GM19240 (cell line): ENCODE measurements at regions not wholly inside any gene's neighbourhood (a gene's known extent, or its start where the extent isn't known, plus 50 kb on each side); places are given as distances from the start of the nearest gene placed in this dataset.

Experiments
- DNase-seq: peaks from one replicate; pipeline ENCODE4 v3.0.0; 2011; ENCODE audit warnings: low spot score; ENCODE audit not compliant: insufficient read length

DNA sequence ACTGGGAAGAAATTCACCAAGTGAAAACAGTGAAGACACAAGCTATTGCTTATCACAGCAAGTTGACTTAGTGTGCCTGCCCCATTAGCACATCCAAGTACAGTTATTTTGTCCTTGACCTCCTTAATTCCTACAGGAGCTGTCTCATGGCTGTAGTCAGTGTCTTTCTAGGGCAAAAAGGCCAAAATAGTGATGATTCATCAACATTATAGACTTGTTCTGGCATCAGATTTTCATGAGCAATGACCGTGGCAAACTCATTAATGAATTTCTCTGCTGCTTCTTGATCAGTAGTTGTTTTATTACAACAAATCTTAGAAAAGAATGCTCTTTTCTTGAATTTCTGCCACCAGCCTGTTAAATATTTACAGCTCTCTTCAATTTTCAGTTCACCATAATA, 1169.3 kb upstream of the DDX18 start:
- DNase-seq: no peak

DNA sequence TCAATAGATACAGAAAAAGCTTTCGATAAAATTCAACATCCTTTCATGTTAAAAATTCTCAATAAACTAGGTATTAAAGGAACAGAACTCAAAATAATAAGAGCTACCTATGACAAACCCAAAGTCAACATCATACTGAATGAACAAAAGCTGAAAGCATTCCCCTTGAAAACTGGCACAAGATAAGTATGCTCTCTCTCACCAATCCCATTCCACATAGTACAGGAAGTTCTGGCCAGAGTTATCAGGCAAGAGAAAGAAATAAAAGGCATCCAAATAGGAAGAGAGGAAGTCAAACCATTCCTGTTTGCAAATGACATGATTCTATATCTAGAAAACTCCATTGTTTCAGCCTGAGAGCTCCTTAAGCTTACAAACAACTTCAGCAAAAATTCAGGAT, 1145.8 kb upstream of the DDX18 start:
- DNase-seq: no peak

- no peak for DNase-seq
Measured at GRCh38 chr2:116669782-116670181, 1144.7 kb upstream of the DDX18 start.

DNA sequence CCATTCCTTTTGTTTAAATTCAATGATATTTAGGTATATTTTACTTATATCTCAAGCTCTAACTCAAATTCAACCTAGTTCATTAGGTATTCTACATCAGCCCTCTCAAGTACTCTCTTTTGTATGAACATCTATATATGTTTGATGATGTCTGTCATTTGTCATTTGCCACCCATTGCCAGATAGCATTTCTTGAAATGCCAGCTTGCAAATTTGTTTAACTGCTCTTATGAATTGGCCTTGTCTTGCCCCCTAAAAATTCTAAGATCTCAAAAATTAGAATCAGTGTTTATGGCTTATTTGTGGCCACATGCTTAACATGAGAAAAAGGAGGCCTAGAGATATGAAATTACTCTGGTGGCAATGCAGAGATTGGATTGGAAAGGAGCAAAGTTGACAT, 1140.3 kb upstream of the DDX18 start:
- DNase-seq: no peak

DNA sequence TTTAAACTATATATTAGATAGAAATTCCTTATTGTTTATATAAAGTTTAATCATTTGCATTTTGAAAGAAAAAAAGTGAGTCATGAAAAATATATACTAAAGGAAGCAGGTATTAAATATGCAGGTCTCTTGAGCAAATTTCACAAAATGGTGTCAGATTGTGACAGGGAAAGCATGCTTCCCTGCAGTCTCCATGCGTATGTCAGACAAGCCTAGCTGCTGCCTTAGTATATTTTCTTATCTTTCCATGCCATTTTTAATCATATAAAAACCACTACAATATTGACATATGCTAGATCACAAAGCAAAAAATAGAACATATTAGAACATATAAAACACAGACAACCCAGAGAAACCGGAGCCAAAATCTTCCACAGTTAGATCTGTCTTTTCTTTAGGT, 1137.7 kb upstream of the DDX18 start:
- no peak for DNase-seq

DNA sequence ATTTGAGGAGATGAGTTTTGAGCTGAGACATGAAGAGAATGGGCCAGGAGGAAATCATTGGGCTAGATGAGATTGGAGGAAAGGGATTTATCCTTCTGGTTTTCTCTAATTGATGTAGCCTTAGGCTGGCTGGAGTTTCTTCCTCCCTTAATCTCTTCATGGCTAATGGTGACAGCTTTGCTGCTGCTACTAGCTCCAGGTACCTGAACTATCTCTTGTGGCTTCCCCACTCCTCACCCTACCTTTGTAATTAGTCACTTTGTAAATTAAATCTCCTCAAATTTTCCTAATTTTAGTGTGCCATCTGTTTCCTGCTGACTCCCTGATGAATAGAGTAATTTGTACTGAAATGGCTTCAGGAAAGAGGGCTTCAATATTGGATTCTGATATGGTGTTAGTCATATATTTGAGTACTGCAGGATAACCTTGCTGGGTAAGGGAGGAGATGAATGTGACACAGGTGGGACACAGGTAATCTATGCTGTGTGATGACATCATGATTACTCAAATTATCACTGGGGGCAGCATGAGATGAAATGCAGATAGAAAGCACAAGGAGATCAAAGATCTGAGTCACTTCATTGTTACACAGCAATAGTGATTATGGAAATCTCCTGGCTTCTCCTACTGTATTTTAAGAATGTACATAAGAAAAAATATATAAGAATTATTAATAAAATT, 1134.1 kb upstream of the DDX18 start:
- no peak for DNase-seq

- no peak for DNase-seq
Measured at GRCh38 chr2:116687371-116687770, 1127.1 kb upstream of the DDX18 start.

DNA sequence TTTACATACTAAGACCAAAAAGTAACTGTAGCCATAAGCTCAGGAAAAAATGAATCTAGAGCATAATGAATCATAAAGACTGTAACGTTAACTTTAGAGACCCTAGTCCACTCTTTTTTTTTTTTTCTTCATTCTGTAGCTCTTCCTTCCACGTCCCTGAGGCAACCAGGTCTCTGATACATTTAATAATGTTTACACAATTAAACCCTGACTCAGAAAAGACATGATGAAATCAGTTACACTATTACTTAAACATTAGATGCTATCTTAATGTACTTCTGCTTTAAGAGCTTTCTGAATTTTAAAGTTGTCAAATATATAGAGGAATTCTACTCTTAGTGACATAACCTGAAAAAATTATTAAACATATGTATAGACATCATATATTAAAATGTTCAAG, 1121.5 kb upstream of the DDX18 start:
- no peak for DNase-seq

DNA sequence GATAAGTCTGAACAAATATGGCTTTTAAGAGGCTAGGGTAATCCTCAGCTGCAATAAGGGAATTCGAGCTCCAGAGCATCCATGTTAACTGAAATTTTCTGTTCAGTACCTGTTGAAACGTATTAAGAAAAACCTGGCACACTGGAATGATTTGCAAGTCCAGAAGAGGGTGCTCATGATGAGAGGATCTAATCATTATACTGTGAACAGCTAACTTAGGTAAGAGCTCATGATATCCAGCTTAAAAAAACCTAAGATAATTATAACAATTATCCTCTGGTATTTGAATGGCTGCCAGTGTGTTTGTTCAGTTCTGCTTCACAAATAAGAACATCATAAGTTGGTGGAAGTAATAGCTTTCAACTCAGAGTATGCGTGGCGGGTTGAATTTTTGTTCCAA, 1118.3 kb upstream of the DDX18 start:
- DNase-seq: no peak

GRCh38 chr2:116696903-116697302, 1117.6 kb upstream of the DDX18 start:
- DNase-seq: no peak

DNA sequence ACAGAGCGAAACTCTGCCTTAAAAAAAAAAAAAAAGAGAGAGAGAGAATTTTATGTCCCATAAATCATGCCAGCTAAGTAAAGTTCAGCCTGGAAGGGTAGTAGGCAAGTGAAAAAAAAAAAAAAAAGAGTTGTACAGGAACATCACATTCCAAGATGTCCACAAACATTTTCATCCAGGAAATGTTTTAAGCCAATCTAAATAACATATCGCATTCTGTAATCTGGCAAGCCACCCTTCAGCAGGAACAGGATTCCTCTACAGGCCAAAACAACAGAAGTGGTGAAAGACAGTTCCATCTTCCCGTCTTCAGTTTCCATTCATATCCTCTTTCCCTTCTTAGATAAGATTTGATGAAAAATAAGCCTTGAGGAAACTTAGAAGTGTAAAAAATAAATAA, 1108.1 kb upstream of the DDX18 start:
- no peak for DNase-seq

DNA sequence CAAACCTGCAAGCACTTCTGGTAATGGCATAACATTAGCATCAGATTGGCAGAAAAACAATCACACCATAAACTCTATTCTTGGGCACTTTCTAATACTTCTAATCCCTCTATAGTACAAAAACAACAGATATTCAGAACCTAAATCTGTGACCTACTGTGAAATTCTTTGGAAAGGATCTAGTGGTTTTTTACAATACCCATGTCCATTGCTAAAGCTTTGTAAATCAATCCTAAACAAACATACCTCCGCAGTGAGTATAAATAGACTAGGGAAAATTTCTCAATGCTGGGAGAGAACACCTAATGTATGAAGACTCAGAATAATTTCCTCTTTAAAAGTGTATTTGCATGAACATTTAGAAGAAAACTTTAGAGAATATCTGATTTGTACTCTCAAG, 1098.5 kb upstream of the DDX18 start:
- no peak for DNase-seq

DNA sequence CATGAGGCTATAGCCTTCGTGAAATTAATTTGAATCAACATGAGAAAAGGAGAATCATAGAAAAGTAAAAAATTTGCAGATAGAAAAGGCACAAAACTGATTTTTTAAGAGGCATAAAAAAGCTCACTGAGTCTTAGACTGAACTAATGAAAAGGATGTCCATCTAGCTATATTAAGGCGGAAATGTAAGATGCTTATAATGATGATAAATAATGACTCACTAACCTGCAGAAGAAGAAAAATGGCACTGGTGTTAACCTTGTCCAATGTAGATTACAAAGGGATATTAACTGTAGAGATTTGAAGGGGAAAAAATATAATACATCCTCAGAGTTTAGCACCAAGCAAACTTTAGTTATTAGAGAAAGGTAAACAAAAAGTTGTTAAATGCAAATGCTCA, 1098.0 kb upstream of the DDX18 start:
- no peak for DNase-seq

DNA sequence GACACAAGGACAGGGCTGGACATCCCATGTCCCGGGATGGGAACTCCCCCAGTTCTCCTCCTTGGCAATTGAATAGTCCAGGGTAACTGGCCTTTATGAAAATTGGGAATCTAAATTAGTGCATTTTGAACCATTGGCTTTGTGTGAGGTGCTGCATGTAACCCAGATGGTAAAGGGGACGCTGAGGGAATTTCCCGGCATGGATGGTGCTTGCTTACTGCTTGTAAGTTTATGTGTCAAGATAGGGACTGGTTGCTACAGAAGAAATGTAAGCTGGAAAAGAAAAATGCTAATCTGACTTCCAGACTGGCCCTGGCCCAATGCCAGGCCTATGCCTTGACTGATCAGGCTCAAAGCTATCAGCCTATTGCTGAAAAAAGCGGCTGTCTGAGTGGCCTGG, 1096.7 kb upstream of the DDX18 start:
- DNase-seq: no peak

DNA sequence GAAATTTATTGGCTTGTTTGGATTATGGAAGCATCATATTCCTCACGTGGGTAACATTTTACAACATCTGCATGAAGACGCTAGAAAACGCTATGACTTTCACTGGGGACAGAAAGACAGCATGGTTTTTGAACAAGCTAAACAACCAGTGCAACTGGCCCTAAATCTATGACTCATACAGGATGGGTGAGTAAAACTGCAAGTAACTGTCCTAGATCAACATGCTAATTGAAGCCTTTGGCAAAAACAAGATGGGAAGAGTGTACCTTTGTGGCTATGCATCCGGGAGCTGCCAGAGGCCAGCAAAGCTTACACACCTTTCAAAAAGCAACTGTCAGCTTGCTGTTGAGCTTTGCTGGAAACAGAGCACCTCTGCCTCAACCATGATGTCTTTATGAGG, 1096.0 kb upstream of the DDX18 start:
- no peak for DNase-seq

GRCh38 chr2:116719836-116720235, 1094.7 kb upstream of the DDX18 start:
- no peak for DNase-seq

DNA sequence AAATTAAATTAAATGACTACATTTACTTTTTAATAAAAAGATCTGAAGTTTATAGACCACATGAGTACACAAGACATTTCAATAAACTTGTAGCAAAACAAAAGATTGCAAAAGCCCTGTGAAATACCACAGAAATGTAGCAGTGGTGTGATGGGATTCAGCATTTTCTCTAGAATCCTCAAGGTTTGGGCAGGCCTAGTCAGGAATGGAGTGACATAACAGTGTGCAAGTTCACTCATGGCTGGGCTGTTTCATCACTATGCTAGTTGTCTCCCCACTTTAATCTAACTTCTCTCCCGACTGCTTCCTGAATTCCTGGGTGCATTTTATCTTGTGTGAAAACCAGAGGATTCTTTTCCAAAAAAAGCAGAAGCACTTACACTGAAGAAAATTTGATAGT, 1089.9 kb upstream of the DDX18 start:
- DNase-seq: no peak

GRCh38 chr2:116732322-116732721, 1082.2 kb upstream of the DDX18 start:
- no peak for DNase-seq

GRCh38 chr2:116733699-116734098, 1080.8 kb upstream of the DDX18 start:
- DNase-seq: no peak

DNA sequence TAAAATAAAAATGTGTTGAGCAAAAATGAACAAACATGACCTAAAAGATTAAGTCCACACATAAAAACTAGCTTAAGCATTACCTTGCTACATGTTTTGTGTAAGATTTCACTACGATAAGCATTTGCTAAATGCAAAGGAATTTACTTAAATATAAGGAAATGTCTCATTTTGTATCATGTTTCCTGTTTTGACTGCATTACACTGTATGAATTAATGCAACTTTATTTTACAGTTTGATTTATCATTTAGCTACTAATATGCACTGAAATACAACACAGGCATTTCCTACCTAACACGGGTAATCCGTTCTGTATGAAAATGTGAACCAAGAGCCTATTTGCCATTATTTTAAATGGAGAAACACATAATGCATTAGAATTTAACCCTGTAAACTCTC, 1076.5 kb upstream of the DDX18 start:
- DNase-seq: no peak

DNA sequence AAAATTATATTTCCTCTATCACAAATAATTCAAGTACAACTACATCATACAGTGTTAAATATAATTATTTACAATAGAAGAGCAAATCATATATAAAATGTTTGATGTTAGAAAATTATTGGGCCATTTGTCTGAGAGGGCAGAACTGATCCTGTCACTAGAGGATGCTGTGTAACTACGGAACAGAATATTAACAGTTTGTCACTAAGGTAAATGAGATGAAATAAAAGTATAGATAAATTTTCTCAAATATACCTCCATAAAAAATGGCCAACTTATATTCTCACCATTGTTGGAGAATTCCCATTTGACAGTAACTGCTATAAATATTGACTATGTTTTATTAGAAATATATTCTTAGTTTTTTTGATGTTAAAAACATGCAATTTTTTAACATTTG, 1067.4 kb upstream of the DDX18 start:
- DNase-seq: no peak

- DNase-seq: no peak
Measured at GRCh38 chr2:116749994-116750393, 1064.5 kb upstream of the DDX18 start.

DNA sequence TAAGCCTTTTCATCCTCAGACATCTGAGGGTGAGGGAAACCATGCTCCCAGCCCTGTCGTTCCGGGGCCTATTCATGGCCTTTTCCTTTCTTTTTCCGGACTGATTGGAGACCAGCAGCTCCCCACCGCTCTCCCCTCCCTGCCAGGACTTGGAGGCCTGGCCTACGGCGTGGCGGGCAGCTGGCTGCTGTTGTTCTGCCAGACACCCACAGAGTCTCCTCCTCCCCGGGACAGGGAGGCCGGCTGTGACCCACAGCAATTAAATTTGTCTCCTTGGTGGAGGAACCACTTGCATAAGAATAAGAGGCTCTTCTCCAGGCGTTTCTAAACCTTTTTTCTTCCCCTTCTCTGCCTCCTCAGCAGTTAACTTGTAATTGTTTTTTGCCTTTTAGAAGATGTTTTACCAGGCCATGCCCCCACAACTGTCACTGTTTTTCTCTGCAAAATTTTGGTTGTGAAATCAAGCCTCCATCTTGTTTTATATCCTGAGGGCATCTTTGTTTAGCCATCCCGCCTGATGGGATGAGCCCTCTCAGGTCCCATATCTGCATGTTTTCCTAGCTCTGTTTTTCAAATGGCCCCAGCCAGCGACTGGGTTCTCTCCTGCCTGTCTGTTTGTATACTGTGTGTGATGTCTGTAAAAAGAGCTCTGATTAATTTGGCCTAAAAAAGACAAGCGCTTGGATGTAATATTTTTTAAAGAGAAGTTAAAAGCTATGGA, 1060.0 kb upstream of the DDX18 start:
- no peak for DNase-seq
